ENCODE measurements at regions not wholly inside any gene's neighbourhood (a gene's known extent, or its start where the extent isn't known, plus 50 kb on each side); places are given as distances from the start of the nearest gene placed in this dataset.

- TF ChIP-seq CTCF (IDR thresholded peaks at IDR 0.05) (no peak), POLR2A (IDR thresholded peaks at IDR 0.05) (no peak), POLR2AphosphoS5 (IDR thresholded peaks at IDR 0.05) (no peak)
Measured at GRCh38 chr3:20589275-20589674, 403.3 kb upstream of the SGO1 start.
